Renal pelvis (tissue), 1 donor: ENCODE measurements at regions not wholly inside any gene's neighbourhood (a gene's known extent, or its start where the extent isn't known, plus 50 kb on each side); places are given as distances from the start of the nearest gene placed in this dataset.

Source experiments
- DNase-seq: peaks from one replicate; pipeline ENCODE4 v3.0.0-alpha.2; 2013

- DNase-seq: no peak
Measured at GRCh38 chr1:94707321-94708298, 112.5 kb upstream of the SLC44A3 start.

DNA sequence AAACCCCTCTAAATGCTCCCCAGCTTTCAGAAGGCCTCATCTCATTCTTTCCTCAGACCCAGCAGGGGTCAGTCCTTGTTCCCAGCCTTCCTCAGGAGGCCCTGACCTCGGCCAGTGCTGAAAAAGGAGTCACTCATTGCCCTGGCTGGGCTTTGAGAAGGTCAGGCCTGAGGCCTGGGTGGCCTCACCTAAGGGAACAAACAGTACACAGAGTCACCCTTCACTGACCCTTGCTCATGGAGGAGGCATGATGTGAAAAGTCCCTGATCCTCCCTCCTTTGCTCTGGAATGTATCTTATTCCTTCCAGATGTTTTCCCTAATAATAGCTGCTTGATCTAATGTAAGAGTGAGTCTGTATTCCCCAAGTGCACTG lies 117.7 kb upstream of the SLC44A3 start:
- no peak for DNase-seq

GRCh38 chr1:94701796-94702441 lies 118.2 kb upstream of the SLC44A3 start:
- DNase-seq: no peak

- no peak for DNase-seq
Measured at GRCh38 chr1:94698759-94699502, 121.2 kb upstream of the SLC44A3 start.

- no peak for DNase-seq
Measured at GRCh38 chr1:94698356-94698755, 121.8 kb upstream of the SLC44A3 start.

- DNase-seq: no peak
Measured at GRCh38 chr1:94697839-94698238, 122.3 kb upstream of the SLC44A3 start.

- DNase-seq: no peak
Measured at GRCh38 chr1:94694226-94694915, 125.8 kb upstream of the SLC44A3 start.

DNA sequence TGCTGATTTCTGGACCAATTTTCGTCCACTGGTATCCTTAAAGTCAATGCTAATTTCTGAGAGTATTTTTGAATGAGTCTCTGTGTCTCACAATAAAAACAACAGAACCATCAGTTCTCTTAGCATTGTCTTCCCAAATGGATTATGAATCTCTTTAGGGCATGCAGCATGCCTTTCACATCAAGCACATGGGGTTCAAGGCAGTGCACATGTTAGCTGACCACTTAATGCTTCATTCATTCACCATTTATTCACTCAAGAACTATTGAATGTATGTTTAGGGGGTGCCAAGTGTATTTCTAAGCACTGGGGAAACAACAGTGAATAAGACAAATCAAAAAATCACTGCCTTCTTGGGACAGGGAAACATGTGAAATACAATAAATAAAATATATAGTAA lies 126.7 kb upstream of the SLC44A3 start:
- no peak for DNase-seq

DNA sequence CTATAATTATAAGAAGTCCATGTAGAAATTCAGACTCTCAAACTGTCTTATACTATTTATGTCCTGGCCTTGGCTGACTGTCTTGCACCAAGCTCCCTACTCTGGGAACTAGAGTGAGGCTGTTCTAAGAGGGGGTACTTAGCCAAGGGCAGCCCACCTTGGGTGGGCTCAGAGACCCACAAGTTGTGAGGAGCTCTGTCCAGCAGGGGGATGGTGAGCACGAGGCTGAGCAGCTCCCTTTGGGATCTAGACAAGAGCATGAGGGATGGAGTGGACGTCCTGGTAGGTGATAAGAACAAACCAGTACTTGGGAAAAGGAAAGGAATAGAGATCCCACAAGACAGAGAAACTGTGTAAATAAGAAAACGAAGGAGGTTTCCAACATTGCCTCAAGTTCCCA lies 127.1 kb upstream of the SLC44A3 start:
- DNase-seq: no peak

GRCh38 chr1:94688646-94689045 lies 131.5 kb upstream of the SLC44A3 start:
- DNase-seq: no peak

DNA sequence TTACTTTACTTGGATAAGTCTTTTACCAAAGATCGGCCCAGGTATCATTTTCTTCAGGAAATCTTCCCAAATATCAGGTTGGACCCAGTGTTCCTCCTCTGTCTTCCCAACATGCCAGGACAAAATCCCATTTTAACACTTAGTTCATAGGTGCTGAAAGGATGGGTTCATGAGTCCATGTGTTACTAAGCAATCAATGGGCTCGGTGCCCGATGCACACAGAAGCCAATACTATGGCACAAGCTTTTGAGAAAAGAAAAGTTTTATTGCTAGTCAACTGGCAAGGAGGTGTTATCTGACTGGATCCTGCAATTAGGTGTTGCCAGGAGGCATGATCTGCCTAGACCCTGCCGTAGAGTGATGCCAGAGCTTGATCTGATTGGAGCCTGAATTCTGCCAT lies 133.3 kb upstream of the SLC44A3 start:
- DNase-seq: no peak

- no peak for DNase-seq
Measured at GRCh38 chr1:94684690-94685250, 135.4 kb upstream of the SLC44A3 start.

DNA sequence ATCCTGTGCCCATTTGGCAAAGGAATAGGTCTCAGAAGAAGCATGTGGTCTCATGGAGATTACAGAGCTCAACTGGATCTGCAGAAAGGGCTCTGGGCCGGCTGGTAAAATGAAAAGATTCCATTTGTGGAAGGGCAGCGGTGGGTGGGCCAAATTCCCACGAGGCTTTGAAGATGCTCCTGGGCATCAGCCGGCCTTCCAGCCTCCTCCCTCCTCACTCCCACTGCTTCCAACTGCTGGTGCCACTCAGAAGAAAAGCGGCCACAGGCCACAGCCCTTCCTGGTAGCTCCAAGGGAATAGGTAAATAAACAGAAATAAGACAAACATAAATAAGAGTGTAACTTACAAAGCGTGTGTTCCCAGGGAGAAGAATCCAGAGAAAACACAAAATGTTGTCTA lies 136.3 kb upstream of the SLC44A3 start:
- DNase-seq: no peak

DNA sequence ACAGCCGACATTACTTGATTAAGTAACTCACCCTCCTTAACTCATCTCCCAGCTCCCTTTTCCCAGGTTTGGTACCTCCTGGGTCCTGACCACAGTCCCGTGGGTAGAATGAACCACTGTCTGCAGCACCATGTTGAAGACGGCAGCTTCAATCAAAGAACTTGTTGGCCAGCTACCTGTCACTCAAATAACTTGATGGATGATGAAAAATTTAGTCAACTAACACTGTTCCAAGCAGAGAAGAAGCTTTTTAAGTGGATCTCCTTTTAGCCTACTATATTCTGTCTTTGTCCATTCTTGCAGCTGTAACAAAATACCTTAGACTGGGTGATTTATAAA lies 138.4 kb upstream of the F3 start:
- DNase-seq: no peak

DNA sequence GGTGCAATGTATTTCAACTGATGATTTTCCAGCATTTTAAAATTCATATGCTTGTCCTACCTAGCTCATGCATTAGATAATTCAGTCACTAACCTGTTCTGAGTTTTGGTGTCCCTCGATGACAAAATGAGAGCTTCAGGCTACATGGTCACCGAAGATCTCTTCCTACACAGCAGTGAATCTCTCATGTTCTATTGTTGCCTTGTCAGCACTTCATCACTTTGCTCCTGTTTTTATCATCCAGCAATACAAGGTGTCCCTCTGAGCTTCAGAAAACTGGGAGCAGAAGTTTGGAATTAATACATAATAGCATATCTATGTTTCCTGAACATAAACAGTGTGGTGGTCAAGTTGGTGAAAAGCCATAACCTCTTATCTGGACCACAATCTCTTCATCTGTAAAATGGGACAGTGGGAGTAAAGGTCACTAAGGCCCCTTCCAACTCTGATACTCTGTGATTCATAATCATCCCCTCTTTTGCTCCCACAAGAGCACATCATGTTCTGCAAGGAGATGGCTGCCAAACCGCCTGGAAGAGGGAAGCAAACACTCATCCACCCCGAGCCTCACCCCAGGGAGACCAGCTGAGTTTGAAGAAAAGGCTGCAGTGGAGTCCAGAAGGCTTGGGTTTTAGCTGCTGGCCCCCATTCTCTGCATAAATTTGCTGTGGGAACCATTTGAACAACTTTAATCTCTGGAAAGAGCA lies 137.9 kb upstream of the F3 start:
- no peak for DNase-seq

- DNase-seq: no peak
Measured at GRCh38 chr1:94678202-94678848, 136.8 kb upstream of the F3 start.

DNA sequence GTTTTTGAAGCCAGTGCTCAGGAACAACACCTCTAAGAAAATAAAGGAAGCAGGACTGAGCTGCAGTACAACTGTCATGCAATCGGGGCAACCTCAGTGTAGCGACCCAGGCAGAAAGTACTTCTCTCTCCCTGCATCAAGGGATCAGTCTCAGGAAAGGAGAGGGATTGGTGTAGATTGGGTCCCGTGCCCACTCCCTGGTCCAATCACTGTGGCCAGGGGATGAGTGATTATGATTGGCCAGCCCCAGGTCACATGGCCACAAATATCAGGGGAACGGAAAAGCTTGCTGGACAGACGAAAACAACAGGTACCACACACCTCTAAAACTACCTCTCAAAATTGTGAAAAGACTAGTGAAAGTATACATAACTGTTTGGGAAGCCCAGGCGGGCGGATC lies 136.2 kb upstream of the F3 start:
- DNase-seq: no peak

DNA sequence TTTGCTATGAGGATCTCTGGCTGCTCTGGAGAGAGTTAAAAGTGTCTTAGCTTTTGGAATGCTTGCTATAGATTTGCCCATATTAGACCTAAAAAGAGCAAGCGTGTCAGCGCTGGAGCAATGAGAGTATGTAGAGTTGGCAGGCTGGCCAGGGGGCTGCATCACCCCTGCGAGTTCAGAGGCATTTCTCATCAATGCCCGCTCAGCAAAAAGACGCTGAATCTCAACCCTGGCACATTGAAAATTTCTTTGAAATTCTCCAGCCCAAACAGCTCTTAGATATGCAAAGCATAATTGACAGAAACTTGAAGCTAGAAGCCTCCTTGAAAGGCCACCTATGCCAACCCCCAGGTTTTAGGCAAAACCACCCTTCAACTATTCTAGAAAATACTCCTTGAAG lies 135.5 kb upstream of the F3 start:
- no peak for DNase-seq

- DNase-seq: peak; percentile 30
Measured at GRCh38 chr1:94676686-94677085, 135.1 kb upstream of the F3 start.

DNA sequence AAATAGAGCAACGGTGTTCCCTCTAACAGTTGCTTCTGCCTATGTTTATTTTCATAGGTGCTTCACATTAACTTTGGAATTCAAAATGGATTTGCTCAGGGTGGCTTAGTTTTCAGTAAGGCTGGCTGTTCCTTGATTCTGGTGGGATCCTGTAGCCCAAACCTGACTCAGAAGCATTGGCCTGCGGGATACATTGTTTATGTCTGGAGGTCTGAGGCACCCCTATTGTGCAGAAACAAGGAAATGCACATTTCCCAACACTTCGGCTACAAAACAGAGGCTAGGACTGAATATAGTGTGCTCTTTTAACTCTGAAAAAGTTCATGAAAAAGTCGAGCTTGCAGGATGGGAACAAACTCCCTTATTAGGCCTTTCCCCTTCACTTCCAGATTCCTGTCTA lies 133.8 kb upstream of the F3 start:
- no peak for DNase-seq

DNA sequence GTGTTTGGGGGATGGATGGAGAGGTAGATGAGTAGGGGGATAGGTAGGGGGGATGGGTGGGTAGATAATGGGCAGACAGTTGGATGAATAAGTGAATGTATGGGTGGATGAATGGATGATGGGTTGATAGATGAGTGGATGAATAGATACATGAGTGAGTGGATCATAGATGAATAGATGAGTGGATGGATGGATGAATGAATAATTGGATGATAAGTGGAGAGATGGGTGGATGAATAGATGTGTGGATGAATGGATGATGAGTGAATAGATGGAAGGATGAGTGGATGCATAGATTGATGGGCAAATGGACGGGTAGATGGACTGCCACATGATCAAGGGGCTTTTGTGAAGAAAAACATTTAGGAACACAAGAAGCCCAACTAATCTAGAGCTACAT lies 133.3 kb upstream of the F3 start:
- DNase-seq: no peak
